ENCODE measurements at regions not wholly inside any gene's neighbourhood (a gene's known extent, or its start where the extent isn't known, plus 50 kb on each side); places are given as distances from the start of the nearest gene placed in this dataset.

DNA sequence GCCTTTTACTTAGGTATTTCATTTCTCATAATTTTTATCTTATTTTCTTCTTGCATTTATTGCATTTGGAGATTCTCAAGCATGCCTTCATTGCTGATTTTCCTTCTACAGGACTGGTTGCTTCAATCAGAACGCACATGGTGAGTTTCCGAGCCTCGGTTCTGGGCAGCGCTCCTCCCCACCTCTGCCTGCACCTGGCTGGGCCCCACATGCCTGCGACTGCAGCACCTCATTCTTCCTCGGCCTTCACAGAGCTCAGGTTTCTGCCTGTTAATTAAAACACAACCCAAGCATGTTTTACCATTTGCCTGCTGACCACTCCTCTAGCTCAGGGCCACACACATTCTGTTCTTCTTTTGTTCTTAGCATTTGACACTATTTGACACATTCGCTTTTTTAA, 398.8 kb downstream of the GALR1 start:
- H3K4me1 ChIP-seq (ENCODE audit: control insufficient read depth in 1 of 2, insufficient read depth in 2 of 2, low read length in 2 of 2), result peaks cover 0 to 4% of the 10 kb centered on the region in 2 donors
- H3K36me3 ChIP-seq (ENCODE audit: control insufficient read depth in 1 of 2, insufficient read depth in 2 of 2, low read length in 2 of 2), result no peaks in the 10 kb centered on the region
- no peaks in the 10 kb centered on the region for H3K27me3 ChIP-seq (ENCODE audit: low read depth, low read length)
- no peak overlapping the region for H3K4me3 ChIP-seq (ENCODE audit: low read depth in 1 of 2, low read length in 2 of 2)
- no peak overlapping the region for H3K27ac ChIP-seq (ENCODE audit: low read length)
- H3K9me3 ChIP-seq (ENCODE audit: control insufficient read depth in 1 of 2, low read length in 2 of 2), result peaks cover 0 to 3% of the 10 kb centered on the region in 2 donors

DNA sequence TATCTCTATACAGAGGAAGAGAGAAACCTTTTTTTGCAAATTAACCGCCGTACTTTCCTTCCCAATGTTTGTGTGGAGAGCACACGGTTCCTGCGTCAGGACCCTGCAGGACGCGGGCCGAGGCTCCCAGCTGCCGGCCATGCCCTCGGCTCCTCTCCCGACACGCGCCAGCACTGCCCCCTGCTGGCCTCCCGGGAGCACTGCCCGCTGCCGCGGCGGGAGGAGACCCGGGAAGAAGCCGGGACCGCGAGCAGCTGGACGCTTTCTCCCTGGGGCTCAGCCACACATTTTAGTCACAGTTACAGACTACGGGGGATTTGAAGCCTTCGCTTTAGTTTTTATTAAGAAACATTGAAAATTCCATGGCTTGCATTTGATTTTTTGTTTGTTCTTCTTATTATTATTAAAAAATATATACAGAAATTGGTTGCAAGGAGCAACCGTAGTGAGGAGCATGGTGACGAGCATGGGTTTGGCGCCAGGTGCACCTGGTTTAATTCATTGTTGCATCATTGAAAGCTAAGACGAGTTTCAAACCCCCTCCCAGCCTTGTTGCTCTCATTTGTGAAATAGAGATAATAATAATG, 401.2 kb downstream of the GALR1 start:
- Histone ChIP-seq H3K9me3 (ENCODE audit: control insufficient read depth in 1 of 2, low read length in 2 of 2) (peaks cover 0 to 3% of the 10 kb centered on the region in 2 donors), H3K4me1 (ENCODE audit: control insufficient read depth in 1 of 2, insufficient read depth in 2 of 2, low read length in 2 of 2) (peaks cover 0 to 4% of the 10 kb centered on the region in 2 donors), H3K4me3 (ENCODE audit: low read depth in 1 of 2, low read length in 2 of 2) (no peak overlapping the region), H3K36me3 (ENCODE audit: control insufficient read depth in 1 of 2, insufficient read depth in 2 of 2, low read length in 2 of 2) (no peaks in the 10 kb centered on the region), H3K27ac (ENCODE audit: low read length) (no peak overlapping the region), H3K27me3 (ENCODE audit: low read depth, low read length) (no peaks in the 10 kb centered on the region)

DNA sequence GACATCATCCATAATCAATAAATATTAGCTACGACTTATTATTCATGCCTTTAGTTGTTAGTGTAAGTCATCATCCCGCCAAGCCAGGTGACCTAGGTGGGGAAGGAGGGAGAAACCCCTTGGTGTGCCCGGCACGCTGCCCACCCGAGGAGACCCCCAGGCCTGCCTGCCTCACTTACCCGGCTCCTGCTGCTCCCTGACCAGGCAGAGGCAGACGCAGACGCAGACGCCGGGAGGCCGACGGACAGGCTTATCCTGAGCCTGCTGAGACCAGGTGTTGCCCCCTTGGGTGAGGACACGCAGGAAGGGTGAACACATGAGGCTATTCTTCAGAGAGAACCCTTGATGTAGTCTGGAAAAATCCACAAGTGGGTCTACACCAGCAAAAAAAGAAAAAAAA, 401.8 kb downstream of the GALR1 start:
- H3K27me3 ChIP-seq (ENCODE audit: low read depth, low read length), result no peaks in the 10 kb centered on the region
- H3K4me3 ChIP-seq (ENCODE audit: low read depth in 1 of 2, low read length in 2 of 2), result no peak overlapping the region
- no peaks in the 10 kb centered on the region for H3K36me3 ChIP-seq (ENCODE audit: control insufficient read depth in 1 of 2, insufficient read depth in 2 of 2, low read length in 2 of 2)
- peaks cover 0 to 4% of the 10 kb centered on the region in 2 donors for H3K4me1 ChIP-seq (ENCODE audit: control insufficient read depth in 1 of 2, insufficient read depth in 2 of 2, low read length in 2 of 2)
- no peak overlapping the region for H3K27ac ChIP-seq (ENCODE audit: low read length)
- peaks cover 0 to 2% of the 10 kb centered on the region in 2 donors for H3K9me3 ChIP-seq (ENCODE audit: control insufficient read depth in 1 of 2, low read length in 2 of 2)

DNA sequence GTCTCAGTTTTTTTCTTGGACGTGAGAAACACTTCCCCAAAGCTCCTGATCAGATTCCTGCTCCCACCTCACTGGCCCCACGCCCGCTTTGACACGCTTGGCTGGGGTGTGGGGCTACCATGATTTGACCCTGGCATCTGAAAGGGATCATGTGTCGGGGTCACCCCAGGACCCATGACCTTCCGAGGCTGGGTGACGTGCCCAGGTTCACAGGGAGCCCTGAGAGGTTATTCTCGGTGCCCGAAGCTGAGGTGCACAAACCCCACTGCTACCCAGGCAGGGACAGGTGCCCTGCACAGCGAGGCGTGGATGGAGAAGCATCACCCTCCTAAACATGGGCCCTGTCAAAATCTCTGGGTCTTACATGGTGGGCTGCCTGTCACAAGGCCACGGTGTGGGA, 404.1 kb downstream of the GALR1 start:
- peaks cover 0 to 4% of the 10 kb centered on the region in 2 donors for H3K4me1 ChIP-seq (ENCODE audit: control insufficient read depth in 1 of 2, insufficient read depth in 2 of 2, low read length in 2 of 2)
- no peaks in the 10 kb centered on the region for H3K27me3 ChIP-seq (ENCODE audit: low read depth, low read length)
- H3K27ac ChIP-seq (ENCODE audit: low read length), result no peak overlapping the region
- no peaks in the 10 kb centered on the region for H3K9me3 ChIP-seq (ENCODE audit: control insufficient read depth in 1 of 2, low read length in 2 of 2)
- H3K4me3 ChIP-seq (ENCODE audit: low read depth in 1 of 2, low read length in 2 of 2), result no peak overlapping the region
- no peaks in the 10 kb centered on the region for H3K36me3 ChIP-seq (ENCODE audit: control insufficient read depth in 1 of 2, insufficient read depth in 2 of 2, low read length in 2 of 2)

DNA sequence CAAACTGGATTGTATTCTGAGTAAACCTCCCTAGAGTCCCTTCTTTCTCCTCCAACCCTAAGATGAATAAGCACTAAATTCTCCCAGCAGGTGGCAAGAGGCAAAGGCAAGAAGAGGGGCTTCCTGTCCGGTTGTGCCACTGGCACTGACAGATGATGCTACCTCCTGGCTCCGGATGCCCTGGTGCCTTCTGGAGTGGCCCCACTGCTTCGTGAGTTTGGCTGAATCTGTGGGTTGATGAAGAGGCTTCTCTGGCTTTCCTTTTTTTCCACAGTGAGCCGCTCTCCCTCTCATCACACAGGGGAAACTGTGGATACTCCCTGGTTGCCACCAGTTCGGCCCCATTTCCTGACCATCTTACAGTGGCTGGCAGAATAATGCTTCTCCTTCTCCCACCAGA, 404.7 kb downstream of the GALR1 start:
- Histone ChIP-seq H3K36me3 (ENCODE audit: control insufficient read depth in 1 of 2, insufficient read depth in 2 of 2, low read length in 2 of 2) (no peaks in the 10 kb centered on the region), H3K9me3 (ENCODE audit: control insufficient read depth in 1 of 2, low read length in 2 of 2) (no peaks in the 10 kb centered on the region)

DNA sequence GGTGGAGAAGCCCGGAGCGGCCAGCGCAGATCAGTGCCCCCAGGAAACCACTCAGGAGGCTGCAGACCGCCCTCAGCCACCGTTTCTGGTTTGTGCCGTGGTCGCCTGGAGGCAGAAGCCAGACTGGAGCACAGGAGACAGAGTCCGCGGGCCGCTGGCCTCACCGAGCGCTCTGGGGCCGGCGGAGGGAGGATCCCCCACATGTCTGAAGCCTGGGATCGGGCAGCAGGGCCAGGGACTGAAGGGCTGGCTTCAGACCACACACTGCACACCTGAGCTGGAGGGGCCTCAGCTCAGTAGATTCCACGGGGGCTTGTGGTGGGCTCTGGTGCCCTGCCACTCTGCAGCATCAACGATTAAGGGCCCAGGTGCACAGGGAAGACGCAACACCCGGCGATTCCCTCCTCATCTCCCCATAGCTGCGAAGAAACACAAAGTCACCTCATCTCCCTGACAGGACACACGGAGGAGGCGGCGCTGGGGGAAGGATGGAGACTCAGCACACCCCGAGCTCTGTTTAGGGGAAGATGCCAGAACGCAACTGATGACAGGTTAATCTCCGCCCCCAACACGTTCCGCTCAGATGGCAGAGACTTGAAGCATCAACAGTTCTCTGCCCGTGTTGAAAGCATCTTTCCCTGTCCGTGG, 408.1 kb downstream of the GALR1 start:
- Histone ChIP-seq H3K9me3 (ENCODE audit: control insufficient read depth in 1 of 2, low read length in 2 of 2) (no peaks in the 10 kb centered on the region), H3K4me3 (ENCODE audit: low read depth in 1 of 2, low read length in 2 of 2) (no peak overlapping the region), H3K36me3 (ENCODE audit: control insufficient read depth in 1 of 2, insufficient read depth in 2 of 2, low read length in 2 of 2) (no peaks in the 10 kb centered on the region), H3K27me3 (ENCODE audit: low read depth, low read length) (no peaks in the 10 kb centered on the region), H3K4me1 (ENCODE audit: control insufficient read depth in 1 of 2, insufficient read depth in 2 of 2, low read length in 2 of 2) (no peaks in the 10 kb centered on the region), H3K27ac (ENCODE audit: low read length) (no peak overlapping the region)

More for the DNA sequence above, 404.7 kb downstream of the GALR1 start:
- Histone ChIP-seq H3K27ac (ENCODE audit: low read length) (no peak overlapping the region), H3K27me3 (ENCODE audit: low read depth, low read length) (no peaks in the 10 kb centered on the region), H3K4me1 (ENCODE audit: control insufficient read depth in 1 of 2, insufficient read depth in 2 of 2, low read length in 2 of 2) (peaks cover 0 to 4% of the 10 kb centered on the region in 2 donors), H3K4me3 (ENCODE audit: low read depth in 1 of 2, low read length in 2 of 2) (no peak overlapping the region)

DNA sequence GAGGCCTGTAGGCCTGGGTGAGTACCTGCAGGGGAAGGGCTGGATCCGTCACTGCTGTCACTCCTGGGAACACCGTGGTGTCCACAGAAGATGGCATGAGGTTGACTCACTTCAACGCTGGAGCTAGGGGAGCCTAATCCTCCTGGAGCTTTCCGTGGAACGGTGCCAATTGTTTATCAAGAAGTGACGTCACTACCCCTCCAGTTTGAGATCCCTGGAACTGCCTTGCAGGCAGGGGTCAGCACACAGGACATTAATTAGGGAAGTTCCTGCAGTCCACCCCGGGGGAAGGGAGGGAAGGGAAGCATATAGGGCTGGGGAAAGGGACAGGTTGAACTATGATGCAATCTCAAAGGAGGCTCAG, 408.6 kb downstream of the GALR1 start:
- Histone ChIP-seq H3K27me3 (ENCODE audit: low read depth, low read length) (no peaks in the 10 kb centered on the region), H3K4me3 (ENCODE audit: low read depth in 1 of 2, low read length in 2 of 2) (no peak overlapping the region), H3K27ac (ENCODE audit: low read length) (no peak overlapping the region), H3K36me3 (ENCODE audit: control insufficient read depth in 1 of 2, insufficient read depth in 2 of 2, low read length in 2 of 2) (no peaks in the 10 kb centered on the region), H3K9me3 (ENCODE audit: control insufficient read depth in 1 of 2, low read length in 2 of 2) (no peaks in the 10 kb centered on the region), H3K4me1 (ENCODE audit: control insufficient read depth in 1 of 2, insufficient read depth in 2 of 2, low read length in 2 of 2) (no peaks in the 10 kb centered on the region)

DNA sequence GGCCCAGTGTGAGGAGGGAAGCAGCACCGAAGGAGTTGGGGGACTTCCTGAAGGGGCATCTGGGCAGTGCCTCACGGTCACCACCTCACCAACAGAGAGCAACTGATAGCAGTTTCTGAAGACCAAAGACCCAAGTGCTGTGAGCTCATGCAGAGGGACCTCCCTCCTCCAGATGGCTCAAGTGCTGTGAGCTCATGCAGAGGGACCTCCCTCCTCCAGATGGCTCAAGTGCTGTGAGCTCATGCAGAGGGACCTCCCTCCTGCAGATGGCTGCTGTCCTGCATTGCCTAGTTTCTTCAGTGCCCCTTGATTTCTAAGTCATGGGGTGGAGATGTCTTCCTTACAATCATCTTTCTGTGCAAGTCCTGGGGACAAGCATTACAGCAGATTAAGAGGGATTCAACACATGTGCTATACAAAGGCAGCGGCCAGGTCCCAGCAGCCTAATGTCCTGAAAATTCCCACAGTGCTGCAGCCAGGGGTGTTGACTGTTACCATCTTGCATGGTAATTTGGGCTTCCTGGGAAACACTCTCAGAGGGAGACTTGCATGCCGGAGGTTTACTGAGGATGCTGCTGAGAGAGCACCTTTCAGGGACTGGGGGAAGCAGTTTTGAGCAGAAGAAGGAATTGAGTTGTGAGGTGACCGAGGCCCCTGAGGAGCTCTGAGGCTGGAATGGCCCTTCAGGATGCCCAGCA, 409.3 kb downstream of the GALR1 start:
- no peaks in the 10 kb centered on the region for H3K36me3 ChIP-seq (ENCODE audit: control insufficient read depth in 1 of 2, insufficient read depth in 2 of 2, low read length in 2 of 2)
- H3K27me3 ChIP-seq (ENCODE audit: low read depth, low read length), result no peaks in the 10 kb centered on the region
- no peaks in the 10 kb centered on the region for H3K4me1 ChIP-seq (ENCODE audit: control insufficient read depth in 1 of 2, insufficient read depth in 2 of 2, low read length in 2 of 2)
- no peak overlapping the region for H3K27ac ChIP-seq (ENCODE audit: low read length)
- no peaks in the 10 kb centered on the region for H3K9me3 ChIP-seq (ENCODE audit: control insufficient read depth in 1 of 2, low read length in 2 of 2)
- no peak overlapping the region for H3K4me3 ChIP-seq (ENCODE audit: low read depth in 1 of 2, low read length in 2 of 2)

DNA sequence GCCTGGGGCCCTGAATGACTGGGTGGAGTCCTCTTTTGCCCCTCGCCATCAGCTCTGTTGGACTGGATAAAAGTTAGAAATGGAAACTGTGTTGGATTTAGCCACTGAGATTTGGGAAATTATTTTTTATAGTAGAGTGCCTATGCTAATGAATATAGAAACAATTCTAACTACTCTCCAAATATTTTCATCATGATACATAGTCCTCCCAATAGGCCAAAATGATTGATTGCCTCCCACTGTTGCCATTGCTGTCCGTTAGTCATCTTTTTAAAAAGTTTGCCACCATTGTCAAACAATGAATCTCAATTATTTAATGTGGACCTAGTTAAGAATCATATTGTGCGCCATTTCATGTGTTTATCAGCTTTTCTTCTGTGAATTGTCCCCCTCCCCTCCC, 417.0 kb downstream of the GALR1 start:
- peaks cover 0 to under 1% of the 10 kb centered on the region in 2 donors for H3K4me1 ChIP-seq (ENCODE audit: control insufficient read depth in 1 of 2, insufficient read depth in 2 of 2, low read length in 2 of 2)
- H3K4me3 ChIP-seq (ENCODE audit: low read depth in 1 of 2, low read length in 2 of 2), result no peak overlapping the region
- no peaks in the 10 kb centered on the region for H3K9me3 ChIP-seq (ENCODE audit: control insufficient read depth in 1 of 2, low read length in 2 of 2)
- no peaks in the 10 kb centered on the region for H3K36me3 ChIP-seq (ENCODE audit: control insufficient read depth in 1 of 2, insufficient read depth in 2 of 2, low read length in 2 of 2)
- no peak overlapping the region for H3K27ac ChIP-seq (ENCODE audit: low read length)
- no peaks in the 10 kb centered on the region for H3K27me3 ChIP-seq (ENCODE audit: low read depth, low read length)

DNA sequence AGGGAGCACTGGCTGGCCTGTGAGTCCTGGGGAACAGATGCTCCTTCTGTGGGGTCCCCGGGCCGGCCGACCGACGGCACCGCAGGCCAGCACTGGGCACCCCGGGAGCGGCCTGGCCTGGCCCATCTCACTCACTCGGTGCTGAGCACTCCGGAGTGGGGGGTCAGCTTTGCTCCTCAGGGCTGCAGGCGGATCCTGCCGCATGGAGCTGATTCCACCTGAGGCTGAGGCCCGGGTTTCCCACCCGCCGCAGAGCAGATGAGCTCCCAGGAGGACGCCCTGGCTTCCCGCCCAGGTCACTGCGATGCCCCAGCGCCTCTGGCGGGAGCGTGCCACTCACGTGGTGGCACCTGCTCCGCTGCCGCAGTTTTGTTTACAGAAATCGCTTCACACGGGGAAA, 418.6 kb downstream of the GALR1 start:
- no peaks in the 10 kb centered on the region for H3K9me3 ChIP-seq (ENCODE audit: control insufficient read depth in 1 of 2, low read length in 2 of 2)
- no peaks in the 10 kb centered on the region for H3K36me3 ChIP-seq (ENCODE audit: control insufficient read depth in 1 of 2, insufficient read depth in 2 of 2, low read length in 2 of 2)
- no peak overlapping the region for H3K27ac ChIP-seq (ENCODE audit: low read length)
- H3K27me3 ChIP-seq (ENCODE audit: low read depth, low read length), result no peaks in the 10 kb centered on the region
- H3K4me1 ChIP-seq (ENCODE audit: control insufficient read depth in 1 of 2, insufficient read depth in 2 of 2, low read length in 2 of 2), result peaks cover 0 to 4% of the 10 kb centered on the region in 2 donors
- no peak overlapping the region for H3K4me3 ChIP-seq (ENCODE audit: low read depth in 1 of 2, low read length in 2 of 2)

DNA sequence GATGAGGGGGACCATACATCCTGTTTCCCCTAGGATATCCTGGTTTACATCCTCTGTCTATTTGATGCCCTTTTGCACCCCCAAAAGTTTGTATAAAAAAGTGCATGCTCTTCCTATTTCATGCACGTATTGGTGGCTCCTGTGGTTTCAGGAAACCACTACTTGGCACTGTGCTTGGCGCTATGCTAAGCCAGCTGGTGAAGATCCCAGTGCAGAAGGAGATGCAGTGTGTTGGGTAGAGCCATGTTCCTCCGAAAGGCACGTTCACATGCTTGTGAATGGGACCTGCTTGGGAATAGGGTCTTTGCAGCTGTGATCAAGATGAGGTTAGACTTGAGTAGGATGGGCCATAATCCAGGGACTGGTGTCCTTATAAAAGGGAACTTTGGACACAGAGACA, 419.7 kb downstream of the GALR1 start:
- Histone ChIP-seq H3K4me1 (ENCODE audit: control insufficient read depth in 1 of 2, insufficient read depth in 2 of 2, low read length in 2 of 2) (peaks cover 0 to 4% of the 10 kb centered on the region in 2 donors), H3K27ac (ENCODE audit: low read length) (no peak overlapping the region), H3K4me3 (ENCODE audit: low read depth in 1 of 2, low read length in 2 of 2) (no peak overlapping the region), H3K36me3 (ENCODE audit: control insufficient read depth in 1 of 2, insufficient read depth in 2 of 2, low read length in 2 of 2) (no peaks in the 10 kb centered on the region), H3K27me3 (ENCODE audit: low read depth, low read length) (no peaks in the 10 kb centered on the region), H3K9me3 (ENCODE audit: control insufficient read depth in 1 of 2, low read length in 2 of 2) (no peaks in the 10 kb centered on the region)
